Fibroblast of lung (primary cell): ENCODE measurements at regions not wholly inside any gene's neighbourhood (a gene's known extent, or its start where the extent isn't known, plus 50 kb on each side); places are given as distances from the start of the nearest gene placed in this dataset.

Experiments
- DNase-seq, 2 donors: peaks; one replicate each; pipeline versions ENCODE4 v3.0.0 to v3.0.0-alpha.2; 2010; ENCODE audit warnings: low read depth in 2 of 2
- H2AFZ ChIP-seq: 2 replicates; pipeline ENCODE4 v1.5.1; 2012; ENCODE audit warnings: low read length, control low read depth, inconsistent platforms
- H3K27ac ChIP-seq: 2 replicates; pipeline ENCODE4 v1.5.1; 2011; ENCODE audit warnings: low read length, control low read depth; ENCODE audit not compliant: insufficient read depth
- H3K27me3 ChIP-seq: 2 replicates; pipeline ENCODE4 v1.5.1; 2011; ENCODE audit warnings: mild to moderate bottlenecking, low read length; ENCODE audit not compliant: control insufficient read depth, insufficient read depth
- H3K36me3 ChIP-seq: 2 replicates; pipeline ENCODE4 v1.5.1; 2011; ENCODE audit warnings: low read length; ENCODE audit not compliant: control insufficient read depth, insufficient read depth
- H3K4me1 ChIP-seq: 2 replicates; pipeline ENCODE4 v1.5.1; 2011; ENCODE audit warnings: low read length; ENCODE audit not compliant: control insufficient read depth, insufficient read depth; ENCODE audit errors: extremely low read depth
- H3K4me2 ChIP-seq: 2 replicates; pipeline ENCODE4 v1.5.1; 2011; ENCODE audit warnings: low read length, control low read depth; ENCODE audit not compliant: insufficient read depth; ENCODE audit errors: extremely low read depth
- H3K4me3 ChIP-seq, 4 experiments: fragments of 200-600 bp in 1 of 4; sonication (generic) in 1 of 4; replicated peaks in 1 of 4; 2 replicates each; pipeline ENCODE4 v1.5.1; 2011 to 2016; ENCODE audit warnings: low read length in 4 of 4, low read depth in 3 of 4, mild to moderate bottlenecking in 3 of 4, control low read depth in 2 of 4, inconsistent platforms in 1 of 4, mixed read lengths in 1 of 4; ENCODE audit not compliant: insufficient read depth in 1 of 4; ENCODE audit errors: control extremely low read depth in 1 of 4
- H3K79me2 ChIP-seq: 2 replicates; pipeline ENCODE4 v1.5.1; 2012; ENCODE audit warnings: mild to moderate bottlenecking, low read length, inconsistent platforms; ENCODE audit not compliant: control insufficient read depth, insufficient read depth
- H3K9ac ChIP-seq: 2 replicates; pipeline ENCODE4 v1.5.1; 2011; ENCODE audit warnings: mild to moderate bottlenecking, low read length, control low read depth; ENCODE audit not compliant: insufficient read depth
- H3K9me3 ChIP-seq: 2 replicates; pipeline ENCODE4 v1.5.1; 2012; ENCODE audit warnings: low read depth, low read length; ENCODE audit not compliant: control insufficient read depth, insufficient read depth
- H4K20me1 ChIP-seq: 2 replicates; pipeline ENCODE4 v1.5.1; 2011; ENCODE audit warnings: low read length; ENCODE audit not compliant: control insufficient read depth, insufficient read depth; ENCODE audit errors: extremely low read depth
- EZH2 ChIP-seq: IDR thresholded peaks from 2 replicates; pipeline ENCODE4 v1.5.1; 2012; ENCODE audit warnings: low read length, control low read depth, mild to moderate bottlenecking; ENCODE audit errors: missing control alignments
- TF ChIP-seq, protein P1 (sequence below), 2 donors: IDR thresholded peaks in 1 of 2; conservative IDR thresholded peaks in 1 of 2; 1 replicate in 1 of 2; 2 replicates in 1 of 2; pipeline ENCODE4 v1.5.1; 2011 to 2012; ENCODE audit warnings: low read length in 2 of 2, control low read depth in 1 of 2, inconsistent platforms in 1 of 2, low read depth in 1 of 2, mild to moderate bottlenecking in 1 of 2

DNA sequence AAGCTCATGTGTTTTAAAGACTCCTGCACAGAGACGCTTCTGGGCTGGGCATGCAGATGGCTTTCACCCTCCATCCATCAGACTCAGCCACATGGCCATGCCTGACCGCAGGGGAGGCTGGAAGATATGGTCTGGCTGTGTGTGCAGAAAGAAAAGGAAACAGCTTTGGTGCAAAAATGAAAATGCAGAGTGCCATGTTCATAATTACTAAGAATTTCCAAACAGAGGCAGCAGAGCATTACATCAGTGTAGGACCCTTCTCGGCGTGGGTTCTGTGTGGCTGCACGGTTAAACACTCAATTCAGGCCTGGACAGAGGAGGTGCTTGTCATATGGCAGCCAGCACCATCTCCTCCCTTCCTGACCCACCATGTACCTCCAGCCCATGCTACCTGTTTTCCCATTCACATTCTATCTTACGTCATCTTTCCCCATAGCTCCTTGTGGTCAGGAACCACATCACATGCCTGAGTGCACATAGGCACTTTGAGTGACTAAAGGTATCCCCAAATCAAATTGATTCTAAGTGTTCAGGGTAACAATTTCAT lies 200.3 kb upstream of the ID2 start:
- TF ChIP-seq EZH2: no peak
- TF ChIP-seq, protein P1, sequence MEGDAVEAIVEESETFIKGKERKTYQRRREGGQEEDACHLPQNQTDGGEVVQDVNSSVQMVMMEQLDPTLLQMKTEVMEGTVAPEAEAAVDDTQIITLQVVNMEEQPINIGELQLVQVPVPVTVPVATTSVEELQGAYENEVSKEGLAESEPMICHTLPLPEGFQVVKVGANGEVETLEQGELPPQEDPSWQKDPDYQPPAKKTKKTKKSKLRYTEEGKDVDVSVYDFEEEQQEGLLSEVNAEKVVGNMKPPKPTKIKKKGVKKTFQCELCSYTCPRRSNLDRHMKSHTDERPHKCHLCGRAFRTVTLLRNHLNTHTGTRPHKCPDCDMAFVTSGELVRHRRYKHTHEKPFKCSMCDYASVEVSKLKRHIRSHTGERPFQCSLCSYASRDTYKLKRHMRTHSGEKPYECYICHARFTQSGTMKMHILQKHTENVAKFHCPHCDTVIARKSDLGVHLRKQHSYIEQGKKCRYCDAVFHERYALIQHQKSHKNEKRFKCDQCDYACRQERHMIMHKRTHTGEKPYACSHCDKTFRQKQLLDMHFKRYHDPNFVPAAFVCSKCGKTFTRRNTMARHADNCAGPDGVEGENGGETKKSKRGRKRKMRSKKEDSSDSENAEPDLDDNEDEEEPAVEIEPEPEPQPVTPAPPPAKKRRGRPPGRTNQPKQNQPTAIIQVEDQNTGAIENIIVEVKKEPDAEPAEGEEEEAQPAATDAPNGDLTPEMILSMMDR (conservative IDR thresholded peaks at IDR 0.05 in 1 of 2, IDR thresholded peaks at IDR 0.05 in 1 of 2; ENCODE audit: low read depth in 1 of 2, low read length in 2 of 2): no peak
- Histone ChIP-seq H3K4me1 (no peaks in the 10 kb centered on the region), H2AFZ (no peak overlapping the region), H3K9ac (no peak overlapping the region), H4K20me1 (no peaks in the 10 kb centered on the region), H3K27me3 (no peaks in the 10 kb centered on the region), H3K4me2 (no peak overlapping the region), H3K79me2 (no peaks in the 10 kb centered on the region), H3K27ac (no peak overlapping the region), H3K36me3 (no peaks in the 10 kb centered on the region), H3K4me3 (no peak overlapping the region), H3K9me3 (no peaks in the 10 kb centered on the region)
- DNase-seq: no peak

DNA sequence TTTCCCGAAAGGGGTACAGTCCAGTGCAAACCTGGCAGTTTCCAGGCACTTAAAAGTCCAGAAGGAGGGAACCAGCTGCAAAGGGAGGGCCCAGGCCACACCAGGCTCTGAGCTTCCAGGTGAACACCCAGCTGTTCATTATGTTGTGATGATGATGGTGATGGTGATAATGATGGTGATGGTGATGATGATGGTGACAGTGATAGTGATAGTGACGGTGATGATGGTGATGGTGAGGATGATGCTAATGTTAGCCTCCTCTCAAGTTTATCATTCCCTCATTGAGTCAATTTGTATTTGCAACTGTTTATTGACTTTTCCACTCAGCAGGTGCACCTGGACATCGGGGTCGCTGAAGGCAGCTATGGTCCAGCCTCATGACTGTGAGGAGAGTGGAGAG lies 199.4 kb upstream of the ID2 start:
- Histone ChIP-seq H3K36me3 (no peaks in the 10 kb centered on the region), H4K20me1 (no peaks in the 10 kb centered on the region), H3K4me3 (no peak overlapping the region), H3K79me2 (no peaks in the 10 kb centered on the region), H2AFZ (no peak overlapping the region), H3K4me1 (no peaks in the 10 kb centered on the region), H3K4me2 (no peak overlapping the region), H3K9ac (no peak overlapping the region), H3K9me3 (no peaks in the 10 kb centered on the region), H3K27ac (no peak overlapping the region), H3K27me3 (no peaks in the 10 kb centered on the region)
- TF ChIP-seq, protein P1 (conservative IDR thresholded peaks at IDR 0.05 in 1 of 2, IDR thresholded peaks at IDR 0.05 in 1 of 2; ENCODE audit: low read depth in 1 of 2, low read length in 2 of 2): no peak
- no peak for TF ChIP-seq EZH2
- no peak for DNase-seq

DNA sequence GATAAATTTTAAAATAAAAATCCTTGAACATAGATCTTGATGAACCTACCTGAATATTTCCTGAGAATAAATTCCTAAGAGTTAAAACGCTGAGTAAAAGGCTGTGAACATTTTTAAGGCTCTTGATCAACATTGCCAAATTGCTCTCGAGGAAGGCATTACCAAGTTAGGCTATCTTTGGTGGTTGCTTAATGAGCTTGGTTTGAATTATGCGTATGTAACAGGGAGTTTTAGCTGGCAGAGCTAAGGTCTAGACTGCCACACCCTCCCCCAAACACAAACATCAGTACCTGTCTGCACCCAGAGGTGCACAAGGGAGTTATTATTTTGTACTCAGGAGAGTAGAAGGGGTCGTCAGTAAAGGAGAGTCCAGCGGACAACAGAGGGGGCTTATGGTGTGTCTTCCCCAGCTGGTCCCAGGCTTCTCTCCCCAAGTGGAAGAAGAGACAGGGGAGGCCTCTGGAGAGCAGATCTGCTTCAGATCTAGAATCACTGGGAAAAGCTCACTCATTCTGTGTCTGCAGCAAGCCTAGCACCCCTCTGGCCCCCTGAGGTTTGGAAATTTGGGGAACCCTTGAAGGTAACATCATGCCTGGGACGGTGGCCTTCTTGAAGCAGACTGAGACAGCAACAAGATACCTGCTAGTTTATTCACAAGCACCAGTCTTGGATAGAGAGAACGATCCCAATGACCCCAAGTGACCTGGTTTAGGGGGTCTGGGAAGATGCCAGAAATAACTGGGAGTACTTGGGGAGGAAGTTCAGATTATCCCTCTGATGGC lies 197.2 kb upstream of the ID2 start:
- Histone ChIP-seq H3K4me1 (no peaks in the 10 kb centered on the region), H3K27me3 (no peaks in the 10 kb centered on the region), H3K4me3 (no peak overlapping the region), H3K79me2 (no peaks in the 10 kb centered on the region), H2AFZ (no peak overlapping the region), H3K36me3 (no peaks in the 10 kb centered on the region), H3K4me2 (no peak overlapping the region), H3K9me3 (no peaks in the 10 kb centered on the region), H4K20me1 (no peaks in the 10 kb centered on the region), H3K27ac (no peak overlapping the region), H3K9ac (no peak overlapping the region)
- TF ChIP-seq, protein P1 (conservative IDR thresholded peaks at IDR 0.05 in 1 of 2, IDR thresholded peaks at IDR 0.05 in 1 of 2; ENCODE audit: low read depth in 1 of 2, low read length in 2 of 2): no peak
- TF ChIP-seq EZH2: no peak
- no peak for DNase-seq
